HG03025 (cell line): ENCODE measurements at regions not wholly inside any gene's neighbourhood (a gene's known extent, or its start where the extent isn't known, plus 50 kb on each side); places are given as distances from the start of the nearest gene placed in this dataset.

Experiments used
- ATAC-seq: cut with Tn5 transposase; IDR thresholded peaks from one replicate; pipeline ENCODE4 v1.9.1; 2021; ENCODE audit warnings: mild to moderate bottlenecking, moderate library complexity; ENCODE audit not compliant: unreplicated experiment, low FRiP score

- no peak for ATAC-seq
Observed at GRCh38 chr14:86714575-86714974, 1184.6 kb downstream of the FLRT2 start.

DNA sequence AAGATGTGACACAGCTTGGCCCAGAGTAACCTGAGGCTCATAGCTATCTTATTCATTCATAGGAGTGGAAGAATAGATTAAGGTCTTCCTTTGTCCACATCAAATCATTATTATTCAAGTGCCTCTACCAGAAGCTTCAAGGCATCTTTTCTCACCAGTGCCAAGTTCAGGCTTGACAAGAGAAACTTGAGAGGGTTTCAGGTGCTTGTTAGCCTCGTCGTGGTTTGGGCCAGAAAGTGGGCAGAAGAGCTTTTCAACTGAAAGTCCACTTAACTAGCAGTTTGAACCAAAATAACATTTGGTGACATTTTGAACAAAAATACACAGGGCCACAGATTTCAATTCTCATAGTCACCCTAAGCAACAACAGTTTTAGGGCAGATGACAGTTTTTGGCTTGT lies 1184.2 kb downstream of the FLRT2 start:
- no peak for ATAC-seq

GRCh38 chr14:86712727-86713126 lies 1182.8 kb downstream of the FLRT2 start:
- ATAC-seq = no peak

- ATAC-seq = no peak
Observed at GRCh38 chr14:86712176-86712575, 1182.2 kb downstream of the FLRT2 start.

DNA sequence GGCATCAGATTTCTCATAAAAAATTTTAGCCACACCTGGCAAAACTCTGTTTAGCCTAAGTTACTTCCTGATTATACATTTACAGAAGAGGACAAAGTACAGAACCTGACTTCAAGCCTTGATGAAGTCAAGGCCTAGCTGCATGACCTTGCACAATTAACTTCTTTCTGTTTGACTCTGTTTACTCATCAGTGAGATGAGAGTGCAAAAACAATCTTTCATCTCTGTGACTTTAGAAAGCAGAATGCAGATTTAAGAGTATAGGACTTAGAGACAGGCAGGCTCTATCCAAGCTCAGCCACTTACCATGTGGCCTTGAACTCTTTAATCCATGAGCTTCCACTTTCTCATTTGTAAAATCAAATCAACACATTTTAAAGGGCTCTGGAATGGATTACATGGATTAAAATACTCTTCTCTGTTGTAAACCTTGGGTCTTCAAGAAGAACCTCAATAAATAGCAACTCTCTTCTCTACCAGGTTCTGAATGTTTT lies 1178.9 kb downstream of the FLRT2 start:
- no peak for ATAC-seq

GRCh38 chr14:86707071-86707470 lies 1177.1 kb downstream of the FLRT2 start:
- no peak for ATAC-seq

DNA sequence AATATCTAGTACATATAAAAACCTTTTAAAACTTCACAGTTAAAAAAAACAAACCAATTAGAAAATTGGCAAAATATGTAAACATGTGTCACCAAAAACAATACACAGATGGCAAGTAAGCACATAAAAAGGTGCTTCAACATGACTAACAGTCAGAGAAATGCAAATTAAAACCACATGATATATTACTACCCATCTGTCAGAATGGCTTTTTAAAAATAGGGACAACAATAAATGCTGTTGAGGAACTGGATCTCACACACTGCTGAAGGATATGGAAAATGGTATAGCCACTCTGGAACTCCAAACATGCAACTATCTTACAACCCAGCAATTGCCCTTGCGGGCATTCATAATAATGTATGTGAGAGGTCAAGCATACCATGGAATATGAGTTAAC lies 1153.6 kb downstream of the FLRT2 start:
- ATAC-seq = no peak

- no peak for ATAC-seq
Observed at GRCh38 chr14:86675059-86675458, 1145.1 kb downstream of the FLRT2 start.

DNA sequence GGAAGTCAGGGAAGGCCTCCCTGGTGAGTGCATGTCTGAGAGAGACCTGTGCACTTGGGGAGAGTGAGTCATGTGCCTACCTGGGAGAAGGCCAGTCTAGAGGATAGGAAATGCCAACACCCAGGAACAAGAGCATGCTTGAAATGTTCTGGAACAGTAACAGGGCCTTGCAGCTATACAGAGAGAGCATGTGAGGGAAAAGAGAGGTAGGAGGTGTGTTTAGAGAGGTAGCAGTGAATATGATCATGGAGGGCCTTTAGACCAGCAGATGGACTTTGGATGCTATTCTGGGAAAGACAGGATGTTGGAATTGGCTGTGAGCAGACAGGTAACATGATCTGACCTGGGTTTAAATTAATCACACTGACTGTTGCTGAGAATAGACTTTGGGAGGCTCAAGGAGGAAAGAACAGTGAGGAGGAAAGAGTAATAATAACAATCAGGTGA lies 1143.6 kb downstream of the FLRT2 start:
- no peak for ATAC-seq

DNA sequence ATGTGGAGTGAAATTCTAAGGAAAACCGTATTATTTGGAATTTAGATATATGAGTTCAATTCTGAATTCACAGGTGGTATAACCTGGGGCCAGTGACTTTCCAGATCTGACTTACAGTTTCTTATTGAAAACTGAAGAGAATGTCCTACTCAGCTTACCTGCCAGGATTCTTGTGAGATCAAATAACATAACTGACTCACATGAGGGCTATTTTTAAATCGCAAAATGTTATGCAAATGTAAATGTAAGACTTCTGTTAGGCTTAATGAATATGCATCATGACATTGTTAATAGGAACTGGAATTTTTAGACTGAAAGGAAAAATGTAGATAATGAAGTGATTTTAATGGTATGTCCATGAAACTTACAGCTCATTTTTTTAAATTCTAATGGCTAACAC lies 1142.1 kb downstream of the FLRT2 start:
- ATAC-seq = no peak

GRCh38 chr14:86665975-86666374 lies 1136.0 kb downstream of the FLRT2 start:
- ATAC-seq = no peak

GRCh38 chr14:86662334-86662733 lies 1132.4 kb downstream of the FLRT2 start:
- no peak for ATAC-seq

DNA sequence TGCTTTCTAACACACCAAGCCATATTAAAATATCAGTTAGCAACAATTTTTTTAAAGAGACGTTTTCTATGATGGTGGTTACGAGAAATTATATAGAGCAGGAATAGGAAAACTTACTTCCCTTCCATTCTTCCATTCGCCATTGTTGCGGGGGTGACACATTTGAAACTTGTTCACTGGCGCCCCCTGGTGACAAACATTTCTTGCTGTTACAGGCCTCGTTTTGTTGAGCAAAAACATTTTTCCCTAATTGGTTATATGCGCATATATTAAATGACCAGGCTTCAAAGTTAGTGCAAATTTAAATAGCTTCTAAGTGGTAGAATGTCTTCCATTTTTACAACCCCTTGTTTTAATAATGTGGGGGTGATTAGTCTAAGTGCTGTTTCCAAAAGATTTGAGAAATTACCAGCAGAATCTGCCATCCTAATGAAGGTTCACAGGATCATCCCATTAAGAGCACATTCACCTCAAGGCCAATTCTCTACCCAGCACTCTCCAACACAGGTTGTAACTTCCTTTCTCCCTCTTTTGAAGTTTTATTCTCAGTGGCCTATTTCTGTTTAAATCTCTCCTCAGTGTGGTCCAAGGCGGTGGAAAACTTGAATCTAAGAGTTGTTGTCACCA lies 1124.7 kb downstream of the FLRT2 start:
- no peak for ATAC-seq

GRCh38 chr14:86652526-86652925 lies 1122.6 kb downstream of the FLRT2 start:
- ATAC-seq = no peak

- ATAC-seq = no peak
Observed at GRCh38 chr14:86646696-86647690, 1117.0 kb downstream of the FLRT2 start.

DNA sequence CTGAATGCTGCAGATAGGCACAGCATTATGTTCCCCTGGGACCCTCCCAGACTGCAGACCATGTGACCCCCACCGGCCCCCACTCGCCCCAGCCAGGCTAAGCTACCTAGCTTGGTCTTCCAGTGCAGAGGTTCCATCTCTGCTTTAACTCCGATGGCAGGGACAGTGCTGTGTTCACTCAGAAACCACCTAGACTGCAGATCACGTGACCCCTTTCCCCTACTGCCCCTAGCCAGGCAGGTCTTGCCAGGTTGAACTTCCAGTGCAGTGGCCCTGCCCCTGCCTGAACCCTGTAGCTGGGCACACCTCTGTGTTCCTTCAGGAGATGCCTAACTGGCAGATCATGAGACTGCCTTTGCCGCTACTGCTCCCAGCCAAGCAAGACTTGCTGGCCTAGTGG lies 1116.2 kb downstream of the FLRT2 start:
- ATAC-seq = no peak

GRCh38 chr14:86641310-86641709 lies 1111.4 kb downstream of the FLRT2 start:
- no peak for ATAC-seq

DNA sequence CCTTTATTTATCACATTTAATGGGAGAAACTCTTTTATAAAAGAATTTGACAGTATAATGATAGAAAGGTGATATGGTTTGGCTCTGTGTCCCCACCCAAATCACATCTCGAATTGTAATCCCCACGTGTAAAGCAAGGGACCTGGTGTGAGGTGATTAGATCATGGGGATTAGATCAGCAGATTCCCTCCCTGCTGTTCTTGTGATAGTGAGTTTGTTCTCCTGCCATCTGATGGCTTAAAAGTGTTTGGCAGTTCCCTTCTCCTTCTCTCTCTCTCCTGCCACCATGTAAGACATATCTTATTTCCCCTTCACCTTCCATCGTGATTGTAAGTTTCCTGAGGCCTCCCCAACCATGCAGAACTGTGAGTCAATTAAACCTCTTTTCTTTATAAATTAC lies 1110.3 kb downstream of the FLRT2 start:
- ATAC-seq = no peak

DNA sequence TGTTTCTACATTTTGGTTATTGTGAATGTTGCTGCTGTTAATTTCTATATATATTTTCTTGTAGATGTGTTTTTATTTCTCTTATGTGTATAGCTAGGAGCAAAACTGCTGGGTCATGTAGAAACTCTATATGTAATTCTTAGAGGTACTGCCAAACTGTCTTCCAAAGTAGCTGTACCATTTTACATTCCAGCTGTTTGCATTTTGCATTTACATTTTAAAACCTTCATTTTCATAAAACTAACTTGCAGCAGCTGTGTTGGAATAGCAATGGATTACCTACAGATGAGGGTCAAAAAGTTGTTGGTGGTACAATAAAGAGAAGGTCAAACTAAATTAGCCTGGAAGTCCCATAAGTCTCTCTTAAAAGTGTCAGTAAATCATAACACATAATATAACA lies 1109.7 kb downstream of the FLRT2 start:
- no peak for ATAC-seq

- ATAC-seq = no peak
Observed at GRCh38 chr14:86639146-86639545, 1109.2 kb downstream of the FLRT2 start.

DNA sequence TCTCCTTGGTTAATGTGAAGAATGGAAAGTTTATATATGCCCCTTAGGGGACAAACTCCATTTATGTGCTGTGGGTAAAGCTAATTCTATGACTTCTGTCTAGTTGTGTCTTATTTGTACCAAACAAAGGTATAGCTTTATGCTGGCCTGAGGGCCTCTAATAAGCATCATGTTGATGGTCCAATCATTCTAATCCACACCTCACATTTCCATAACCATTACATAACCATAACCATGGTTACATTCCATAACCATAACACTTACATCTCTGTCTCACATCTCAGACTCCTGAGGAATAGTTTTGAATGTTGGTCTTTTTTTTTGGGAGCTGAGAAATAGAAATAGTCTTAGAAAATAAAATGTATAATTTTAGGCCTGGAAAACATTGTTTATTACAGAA lies 1097.1 kb downstream of the FLRT2 start:
- ATAC-seq = no peak

DNA sequence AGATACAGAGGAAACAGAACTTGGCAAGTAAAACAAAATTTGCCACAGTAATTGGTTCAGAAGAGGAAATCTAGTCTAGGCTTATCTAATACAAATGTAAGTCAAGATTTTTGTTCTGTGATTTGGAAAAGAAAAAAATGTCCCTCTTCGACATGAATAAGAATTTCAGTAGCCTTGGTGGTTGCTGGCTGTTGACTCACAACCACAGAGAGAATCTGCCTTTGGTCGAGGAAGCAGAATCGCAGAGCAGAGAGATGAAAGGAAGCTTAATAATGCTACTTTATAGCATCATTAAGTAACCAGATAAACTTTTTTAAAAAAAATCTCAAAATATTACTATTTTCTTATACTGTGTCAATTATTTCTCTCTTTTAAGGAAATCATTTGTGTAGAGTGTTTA lies 1096.6 kb downstream of the FLRT2 start:
- ATAC-seq = no peak
